A673 (cell line): ENCODE measurements at regions not wholly inside any gene's neighbourhood (a gene's known extent, or its start where the extent isn't known, plus 50 kb on each side); places are given as distances from the start of the nearest gene placed in this dataset.

ENCODE experiments used
- BruUV-seq: library from RNA; stranded (reverse); fragments of 400-500 nt; replicated peaks from 2 replicates; lab custom pipeline; 2021; lab: Mats Ljungman, UMichigan
- CTCF ChIA-PET: fragments of 300-600 bp; sonication (Branson Sonifier 250); formaldehyde crosslinking; loops from one replicate; lab custom pipeline; 2022; ENCODE audit warnings: antibody characterized with exemption; lab: Charles Lee
- POLR2A ChIA-PET: fragments of 300-600 bp; sonication (Branson Sonifier 250); formaldehyde crosslinking; loops from one replicate; lab custom pipeline; 2022; ENCODE audit warnings: antibody characterized with exemption; ENCODE audit not compliant: low non-redundant PET; lab: Charles Lee
- DNase-seq: peaks from one replicate; pipeline ENCODE4 v3.0.0-alpha.2; 2015; ENCODE audit warnings: low spot score
- H3K27ac ChIP-seq: fragments of 200-600 bp; sonication (generic); 2 replicates; pipeline ENCODE4 v1.5.1; 2016; ENCODE audit warnings: mixed run types, low read depth, mild to moderate bottlenecking, mixed read lengths, antibody characterized with exemption, low read length; ENCODE audit not compliant: poor library complexity, severe bottlenecking
- H3K27me3 ChIP-seq: fragments of 200-600 bp; sonication (generic); replicated peaks from 2 replicates; pipeline ENCODE4 v1.6.1; 2017; ENCODE audit warnings: mixed run types, low read depth, mild to moderate bottlenecking, mixed read lengths, antibody characterized with exemption, low read length; ENCODE audit not compliant: insufficient read depth, poor library complexity
- H3K36me3 ChIP-seq: fragments of 200-600 bp; sonication (generic); 2 replicates; pipeline ENCODE4 v1.6.1; 2016; ENCODE audit warnings: mixed run types, mild to moderate bottlenecking, mixed read lengths, antibody characterized with exemption, low read length; ENCODE audit not compliant: insufficient read depth, poor library complexity, severe bottlenecking
- H3K4me1 ChIP-seq: fragments of 200-600 bp; sonication (generic); 2 replicates; pipeline ENCODE4 v1.6.1; 2017; ENCODE audit warnings: mixed run types, mild to moderate bottlenecking, mixed read lengths, antibody characterized with exemption, low read length; ENCODE audit not compliant: insufficient read depth, poor library complexity, severe bottlenecking
- H3K4me3 ChIP-seq: fragments of 200-600 bp; sonication (generic); 2 replicates; pipeline ENCODE4 v1.5.1; 2016; ENCODE audit warnings: low read depth, mixed run types, mild to moderate bottlenecking, mixed read lengths, low read length; ENCODE audit not compliant: poor library complexity, severe bottlenecking
- H3K9me3 ChIP-seq: fragments of 200-600 bp; sonication (generic); 2 replicates; pipeline ENCODE4 v1.6.1; 2016; ENCODE audit warnings: mixed run types, low read depth, mild to moderate bottlenecking, mixed read lengths, antibody characterized with exemption, low read length; ENCODE audit not compliant: poor library complexity, severe bottlenecking
- CTCF ChIP-seq: fragments of 300-800, 200-600 bp; sonication (generic); conservative IDR thresholded peaks from 2 replicates; pipeline ENCODE4 v1.5.1; 2017; ENCODE audit warnings: low read depth, mild to moderate bottlenecking, antibody characterized with exemption, low read length, moderate library complexity, mixed read lengths
- EZH2 ChIP-seq: fragments of 200-600 bp; sonication (generic); IDR thresholded peaks from 2 replicates; pipeline ENCODE4 v1.6.1; 2017; ENCODE audit warnings: borderline replicate concordance, low read depth, mild to moderate bottlenecking, mixed read lengths, antibody characterized with exemption, low read length; ENCODE audit not compliant: poor library complexity, severe bottlenecking
- intact Hi-C: fragments of 100-400 bp; cut with micrococcal nuclease; formaldehyde crosslinking; loops from one replicate; pipeline ENCODE4 v1.10.0; 2022; ENCODE audit not compliant: unreplicated experiment

DNA sequence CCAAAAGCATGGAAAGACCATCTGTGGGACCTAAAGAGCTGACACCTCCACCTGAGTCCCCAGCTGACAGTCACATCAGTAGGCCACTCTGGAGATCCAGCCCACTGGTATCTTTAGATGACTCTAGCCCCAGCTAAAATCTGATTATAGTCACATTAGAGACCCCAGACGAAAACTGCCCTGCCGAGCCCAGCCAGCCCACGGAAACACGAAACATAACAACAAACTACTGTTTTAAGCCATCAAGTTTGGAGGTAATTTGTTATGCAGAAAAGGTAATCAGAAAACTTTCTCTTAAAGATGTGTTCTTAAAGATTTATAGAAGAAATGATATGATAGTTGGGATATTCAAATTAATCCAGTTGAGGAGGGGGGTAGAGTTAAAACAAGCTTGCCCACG lies 175.7 kb downstream of the DHX15 start:
- TF ChIP-seq EZH2 = no peak
- TF ChIP-seq CTCF = no peak
- Histone ChIP-seq H3K4me1 (no peaks in the 10 kb centered on the region), H3K36me3 (no peaks in the 10 kb centered on the region), H3K27me3 (peaks cover 12% of the 10 kb centered on the region), H3K27ac (no peak overlapping the region), H3K4me3 (no peak overlapping the region), H3K9me3 (no peaks in the 10 kb centered on the region)
- intact Hi-C loops = no loop called here
- CTCF ChIA-PET = no interaction called here
- POLR2A ChIA-PET = no interaction called here
- no peak for DNase-seq
- BruUV-seq = no TSS peak

- TF ChIP-seq EZH2 (no peak), CTCF (no peak)
- Histone ChIP-seq H3K27me3 (peaks cover 2% of the 10 kb centered on the region), H3K9me3 (no peaks in the 10 kb centered on the region), H3K4me3 (no peak overlapping the region), H3K27ac (no peak overlapping the region), H3K36me3 (no peaks in the 10 kb centered on the region), H3K4me1 (no peaks in the 10 kb centered on the region)
- DNase-seq = no peak
- ChIA-PET POLR2A (no interaction called here), CTCF (no interaction called here)
- BruUV-seq = no TSS peak
- intact Hi-C loops = no loop called here
Observed at GRCh38 chr4:24405926-24406325, 178.4 kb downstream of the DHX15 start.

GRCh38 chr4:24405341-24405740 lies 179.0 kb downstream of the DHX15 start:
- H3K27ac ChIP-seq = no peak overlapping the region
- no peak for DNase-seq
- no peaks in the 10 kb centered on the region for H3K36me3 ChIP-seq
- CTCF ChIA-PET = no interaction called here
- no peaks in the 10 kb centered on the region for H3K9me3 ChIP-seq
- intact Hi-C loops = no loop called here
- H3K4me3 ChIP-seq = no peak overlapping the region
- H3K4me1 ChIP-seq = no peaks in the 10 kb centered on the region
- H3K27me3 ChIP-seq = no peaks in the 10 kb centered on the region
- POLR2A ChIA-PET = no interaction called here
- BruUV-seq = no TSS peak
- TF ChIP-seq EZH2 (no peak), CTCF (no peak)
